ENCODE measurements at regions not wholly inside any gene's neighbourhood (a gene's known extent, or its start where the extent isn't known, plus 50 kb on each side); places are given as distances from the start of the nearest gene placed in this dataset.

- no peak for DNase-seq
Observed at GRCh38 chr11:128251140-128251539, 336.2 kb downstream of the ETS1 start.

DNA sequence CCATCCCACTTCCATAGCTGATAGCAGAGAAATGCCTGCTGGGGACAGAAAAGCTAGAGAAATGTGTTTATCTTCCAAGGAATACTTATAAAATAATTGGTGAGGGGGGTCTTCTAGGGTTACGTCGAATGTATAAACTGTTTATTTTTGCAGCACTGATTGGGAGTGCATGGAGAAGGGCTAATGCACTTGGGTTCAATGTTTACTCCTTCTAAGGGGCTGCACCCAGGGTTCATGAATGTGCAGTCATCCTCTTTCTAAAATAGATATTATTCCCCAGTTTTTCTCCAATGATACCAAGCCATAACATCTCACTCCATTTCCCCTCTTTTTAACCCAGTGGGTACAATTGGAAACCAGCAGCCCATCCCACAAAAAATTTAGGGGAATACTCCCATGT lies 336.9 kb downstream of the ETS1 start:
- DNase-seq: no peak

GRCh38 chr11:128246810-128247594 lies 340.4 kb downstream of the ETS1 start:
- DNase-seq: no peak

GRCh38 chr11:128246364-128246801 lies 341.0 kb downstream of the ETS1 start:
- DNase-seq: no peak

GRCh38 chr11:128244871-128245270 lies 342.5 kb downstream of the ETS1 start:
- no peak for DNase-seq

DNA sequence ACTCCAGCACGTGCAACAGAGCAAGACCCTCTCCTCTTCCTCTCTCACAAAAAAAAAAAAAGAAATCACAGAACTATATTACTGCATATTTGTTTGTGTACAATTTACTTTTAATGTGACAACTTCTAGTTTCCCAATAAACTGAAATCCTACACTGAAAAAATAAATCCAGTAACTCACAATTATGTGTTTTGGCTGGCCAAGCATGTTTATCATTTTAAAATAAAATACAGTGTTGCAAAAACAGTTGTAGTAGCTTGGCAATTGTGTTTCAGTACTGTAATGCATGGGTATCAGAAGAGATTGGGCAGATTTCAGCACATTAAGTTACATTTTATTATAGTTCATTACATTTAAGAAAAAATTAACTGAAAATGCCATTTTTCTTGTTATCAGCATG lies 344.9 kb downstream of the ETS1 start:
- no peak for DNase-seq

DNA sequence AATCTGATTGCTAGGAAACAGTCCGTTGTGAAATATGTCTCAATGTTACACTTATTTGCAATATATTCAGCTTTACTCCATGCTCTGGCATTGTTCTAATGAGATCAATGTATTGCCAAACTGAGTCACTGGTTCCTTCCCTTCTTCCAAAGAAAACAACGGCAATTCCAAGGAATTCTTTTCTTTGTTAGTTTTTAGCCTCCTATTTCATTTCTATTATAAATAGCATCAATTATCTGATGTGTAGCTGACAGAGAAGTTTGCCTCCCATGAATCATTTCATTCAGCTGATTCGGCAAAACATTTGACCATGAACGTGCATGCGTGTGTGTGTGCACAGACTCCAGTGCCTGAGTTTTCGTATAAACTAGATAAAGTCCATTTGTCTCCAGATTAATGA lies 346.8 kb downstream of the ETS1 start:
- no peak for DNase-seq

DNA sequence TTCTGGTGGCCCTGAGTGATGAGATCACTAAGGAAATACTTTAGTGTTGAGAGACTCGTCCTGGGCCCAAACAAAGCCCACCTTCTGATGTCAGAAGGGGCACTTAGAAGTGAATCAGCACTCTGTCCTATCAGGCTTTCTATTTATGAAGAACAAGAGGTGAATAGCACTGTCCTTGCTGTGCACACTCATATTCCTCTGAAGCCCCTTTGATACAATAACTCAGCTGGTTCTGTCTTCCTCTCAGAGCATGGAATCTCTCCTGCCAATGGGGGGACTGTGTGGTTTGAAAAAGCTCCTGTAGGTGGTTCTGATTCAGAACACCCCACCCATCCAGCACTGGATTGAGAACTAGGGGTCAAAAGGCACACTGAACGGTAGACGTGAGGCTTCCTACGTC lies 348.1 kb downstream of the ETS1 start:
- DNase-seq: no peak

GRCh38 chr11:128238521-128239265 lies 348.7 kb downstream of the ETS1 start:
- DNase-seq: peak in 1 of 2 donors; percentile 86

GRCh38 chr11:128236506-128237498 lies 350.6 kb downstream of the ETS1 start:
- no peak for DNase-seq

- DNase-seq: no peak
Observed at GRCh38 chr11:128235958-128236357, 351.4 kb downstream of the ETS1 start.

GRCh38 chr11:128235426-128235825 lies 351.9 kb downstream of the ETS1 start:
- DNase-seq: no peak

- DNase-seq: no peak
Observed at GRCh38 chr11:128234143-128234542, 353.2 kb downstream of the ETS1 start.

- DNase-seq: no peak
Observed at GRCh38 chr11:128232588-128232987, 354.8 kb downstream of the ETS1 start.

GRCh38 chr11:128231845-128232410 lies 355.4 kb downstream of the ETS1 start:
- DNase-seq: no peak

DNA sequence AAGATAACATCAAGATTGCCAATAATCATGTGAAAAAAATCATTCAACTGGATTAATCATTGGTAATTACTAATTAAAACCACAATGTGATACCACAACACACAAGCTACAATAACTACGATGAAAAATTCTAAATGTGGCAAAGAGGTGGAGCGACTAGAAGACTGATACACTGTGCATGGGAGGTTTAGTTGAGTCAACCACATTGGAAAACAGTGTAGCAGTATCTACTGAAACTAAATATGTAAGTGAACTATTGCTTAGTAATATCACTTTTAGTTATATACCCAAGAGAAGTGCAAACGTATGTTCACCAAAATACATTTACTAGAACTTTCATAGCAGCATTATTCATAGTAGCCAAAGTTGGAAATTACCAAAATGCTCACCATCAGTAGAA lies 359.9 kb downstream of the ETS1 start:
- DNase-seq: no peak

DNA sequence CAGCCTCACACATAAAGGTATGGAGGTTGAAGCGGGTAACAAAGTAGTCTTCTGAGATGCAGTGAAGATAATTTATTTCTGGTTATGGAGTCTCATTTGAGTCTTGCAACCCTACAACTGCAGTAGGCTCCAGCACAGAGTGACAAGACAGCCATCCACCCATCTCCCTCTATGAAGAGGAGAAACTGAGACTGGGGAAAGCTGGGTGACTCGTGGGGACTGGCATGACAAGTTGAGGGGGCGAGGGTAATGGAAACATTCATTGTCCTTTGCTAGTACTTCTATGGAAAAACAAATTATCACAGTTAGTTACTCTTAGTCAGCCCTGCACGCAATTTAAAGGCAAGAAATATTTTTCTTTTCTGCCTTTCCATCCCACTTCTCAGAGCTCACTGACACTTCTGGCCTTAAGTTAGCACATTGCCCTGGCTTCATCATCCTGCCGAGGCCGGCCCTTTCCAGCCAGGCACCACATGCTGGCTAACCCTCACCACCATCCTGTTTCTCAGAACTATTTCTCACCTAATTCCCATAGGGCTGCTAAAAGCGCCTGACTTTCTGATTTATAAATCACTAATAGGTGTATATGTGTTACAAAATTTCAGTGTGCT lies 361.1 kb downstream of the ETS1 start:
- DNase-seq: no peak

DNA sequence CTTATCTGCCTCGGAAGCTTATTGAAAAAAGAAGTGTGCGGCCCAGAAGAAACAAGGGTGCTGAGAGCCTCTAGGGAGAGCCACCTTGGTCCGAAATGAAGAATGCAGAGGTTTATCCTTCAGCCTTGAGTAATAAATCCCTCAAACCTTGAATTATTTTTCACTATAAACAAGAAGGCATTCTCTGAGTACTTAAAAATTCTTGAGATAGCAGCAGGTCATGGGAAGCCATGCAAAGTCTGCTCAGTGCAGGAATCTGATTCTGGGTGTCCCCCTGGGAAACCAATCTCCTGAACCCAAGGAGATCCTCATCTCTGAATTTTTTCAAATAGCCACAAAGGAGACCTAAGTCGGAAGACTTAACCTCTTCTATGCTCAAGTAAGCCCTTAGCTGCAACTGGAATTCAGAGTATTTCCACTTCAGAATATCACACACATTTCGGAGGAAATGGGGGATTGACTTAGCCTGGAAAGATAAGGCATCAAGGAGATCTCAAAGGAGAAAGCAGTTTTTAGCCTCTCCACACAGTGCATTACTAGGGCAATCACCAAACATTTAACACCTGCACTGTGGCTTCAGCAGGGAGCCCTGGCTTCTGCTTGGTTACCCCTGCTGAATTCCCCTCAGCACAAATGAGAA lies 365.0 kb downstream of the ETS1 start:
- no peak for DNase-seq

DNA sequence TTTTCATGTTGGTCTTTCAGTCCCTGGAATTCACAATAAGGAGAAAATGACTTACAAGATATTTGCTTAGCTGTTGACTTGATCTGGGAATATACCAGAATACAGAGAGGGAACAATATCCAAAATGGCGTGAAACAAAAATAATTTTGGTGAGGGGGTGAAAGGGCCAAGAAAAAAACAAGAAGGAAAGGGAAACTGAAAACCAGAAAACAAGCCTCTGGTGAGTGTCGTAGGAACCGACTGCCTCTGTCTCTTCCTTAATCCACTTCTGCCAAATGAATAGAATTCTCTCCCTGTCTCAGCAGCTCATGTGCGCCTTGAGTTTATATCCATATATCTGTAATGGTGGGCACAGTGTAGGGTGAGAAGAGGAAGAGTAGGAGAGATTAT lies 367.6 kb downstream of the ETS1 start:
- no peak for DNase-seq

DNA sequence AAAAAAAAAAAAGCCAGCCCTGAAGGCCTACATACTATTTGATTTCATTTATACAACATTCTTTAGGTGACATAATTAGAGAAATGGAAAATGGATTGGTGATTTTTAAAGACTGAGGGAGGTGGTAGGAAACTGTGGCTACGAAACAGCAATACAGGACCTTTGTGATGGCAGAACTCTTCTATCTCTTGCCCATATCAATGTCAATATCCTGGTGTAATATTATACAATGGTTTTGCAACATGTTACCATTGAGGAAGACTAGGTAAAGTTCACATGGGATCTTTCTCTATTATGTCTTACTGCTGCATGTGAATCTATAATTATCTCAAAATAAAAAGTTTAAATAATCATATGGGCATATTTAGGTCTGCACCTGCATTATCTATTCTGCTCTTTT lies 371.2 kb downstream of the ETS1 start:
- no peak for DNase-seq

DNA sequence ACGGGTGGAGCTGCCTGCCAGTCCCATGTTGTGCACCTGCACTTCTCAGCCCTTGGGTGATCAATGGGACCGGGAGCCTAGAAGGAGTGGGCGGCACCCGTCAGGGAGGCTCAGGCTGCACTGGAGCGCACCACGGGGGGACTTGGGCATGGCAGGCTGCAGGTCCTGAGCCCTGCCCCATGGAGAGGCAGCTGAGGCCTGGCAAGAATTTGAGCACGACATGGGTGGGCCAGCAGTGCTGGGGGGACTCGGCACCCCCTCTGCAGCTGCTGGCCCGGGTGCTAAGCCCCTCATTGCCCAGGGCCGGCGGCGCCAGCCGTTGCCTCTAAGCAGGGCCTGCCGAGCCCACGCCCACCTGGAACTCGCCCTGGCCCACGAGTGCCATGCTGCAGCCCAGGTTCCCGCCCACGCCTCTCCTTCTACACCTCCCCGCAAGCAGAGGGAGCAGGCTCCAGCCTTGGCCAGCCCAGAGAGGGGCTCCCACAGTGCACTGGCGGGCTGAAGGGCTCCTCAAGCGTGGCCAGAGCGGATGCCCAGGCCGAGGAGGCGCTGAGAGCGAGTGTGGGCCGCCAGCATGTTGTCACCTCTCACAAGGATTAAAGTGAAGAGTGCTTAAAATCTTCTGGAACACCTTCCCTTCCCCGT lies 372.0 kb downstream of the ETS1 start:
- DNase-seq: no peak
